GM21447 (cell line): ENCODE measurements at regions not wholly inside any gene's neighbourhood (a gene's known extent, or its start where the extent isn't known, plus 50 kb on each side); places are given as distances from the start of the nearest gene placed in this dataset.
A peak's percentile ranks its signal among the peaks of the same experiment; 100 is the strongest.
"Not testable (repeated sequence)": the region's sequence is repeated elsewhere in the genome, so short reads cannot be mapped to it uniquely, and the experiment has no call there.

Experiments used
- ATAC-seq: cut with Tn5 transposase; IDR thresholded peaks from one replicate; pipeline ENCODE4 v1.9.1; 2021; ENCODE audit not compliant: unreplicated experiment

- ATAC-seq, result no peak
These were observed 96.1 kb downstream of the DAD1 start for GRCh38 chr14:22492622-22493542.

GRCh38 chr14:22491683-22492621 is 97.1 kb downstream of the DAD1 start:
- peak; percentile 39 for ATAC-seq

- not testable (repeated sequence) for ATAC-seq
These were observed 98.0 kb downstream of the DAD1 start for GRCh38 chr14:22491053-22491452.

DNA sequence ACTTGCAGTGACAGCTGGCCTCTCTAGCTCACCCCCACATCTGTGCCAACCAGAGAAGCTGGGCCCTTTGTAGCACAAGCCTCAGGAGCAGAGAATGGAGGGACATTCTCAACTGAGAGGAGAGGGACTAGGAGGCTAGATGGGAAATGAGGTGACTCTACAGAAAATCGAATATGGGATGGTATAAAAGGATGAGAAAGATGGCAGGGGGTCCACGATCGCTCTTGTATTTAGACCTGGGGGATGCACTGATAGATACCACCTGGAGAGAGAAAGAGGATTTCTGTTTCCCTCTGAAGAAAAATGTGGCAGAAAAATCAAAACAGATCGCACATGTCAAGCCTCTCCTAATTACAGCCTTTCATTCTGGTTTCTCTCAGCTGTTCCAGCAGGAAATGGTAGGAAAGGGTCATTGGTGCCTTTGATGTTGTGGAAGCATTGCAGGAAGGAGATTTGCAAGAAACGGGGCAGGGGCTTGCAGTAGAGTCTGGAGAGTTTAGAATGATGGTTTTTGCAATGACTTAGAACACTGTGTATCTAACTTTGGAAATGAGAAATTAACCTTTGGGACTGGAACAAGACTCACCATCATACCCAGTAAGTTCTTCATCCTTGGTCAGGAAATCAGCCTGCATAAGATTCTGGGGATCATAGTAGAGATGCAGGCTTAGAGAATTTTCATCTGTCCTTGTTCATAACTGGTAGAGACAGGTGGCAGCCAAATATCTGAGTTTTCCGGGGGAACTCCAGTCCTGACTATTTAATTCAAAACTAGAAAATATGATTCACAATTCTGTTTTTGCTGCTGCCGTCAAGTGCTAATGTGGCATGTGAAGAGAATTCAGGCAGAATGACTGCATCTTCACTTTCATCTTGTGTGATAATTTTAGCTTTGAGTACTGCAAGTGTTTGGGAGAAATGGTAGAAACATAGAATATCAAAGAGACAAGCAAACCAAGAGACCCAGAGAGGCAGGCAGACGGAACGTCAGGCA is 98.8 kb downstream of the DAD1 start:
- ATAC-seq, result no peak

DNA sequence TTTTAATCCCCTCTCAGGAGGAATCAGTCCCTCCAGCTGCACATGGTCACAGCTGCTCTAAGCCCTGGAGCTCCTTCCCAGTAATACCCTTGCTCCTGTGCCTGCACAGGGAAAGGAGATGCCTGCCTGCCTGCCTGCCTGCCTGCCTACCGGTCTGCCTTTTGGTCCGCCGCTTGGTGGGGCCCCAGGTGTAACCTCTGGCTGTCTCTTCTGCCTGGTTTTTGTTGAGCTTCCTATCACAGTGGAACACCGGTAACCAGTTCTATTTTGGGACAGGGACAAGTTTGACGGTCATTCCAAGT is 99.8 kb downstream of the DAD1 start:
- ATAC-seq, result no peak

GRCh38 chr14:22488522-22489243 is 100.3 kb downstream of the DAD1 start:
- ATAC-seq, result peak; percentile 31

- ATAC-seq, result no peak
These were observed 101.1 kb downstream of the DAD1 start for GRCh38 chr14:22487941-22488340.

- no peak for ATAC-seq
These were observed 101.6 kb downstream of the DAD1 start for GRCh38 chr14:22487401-22487800.

- ATAC-seq, result no peak
These were observed 102.3 kb downstream of the DAD1 start for GRCh38 chr14:22486675-22487074.

- ATAC-seq, result no peak
These were observed 103.4 kb downstream of the DAD1 start for GRCh38 chr14:22485649-22486048.

- ATAC-seq, result no peak
These were observed 103.8 kb downstream of the DAD1 start for GRCh38 chr14:22485178-22485577.

DNA sequence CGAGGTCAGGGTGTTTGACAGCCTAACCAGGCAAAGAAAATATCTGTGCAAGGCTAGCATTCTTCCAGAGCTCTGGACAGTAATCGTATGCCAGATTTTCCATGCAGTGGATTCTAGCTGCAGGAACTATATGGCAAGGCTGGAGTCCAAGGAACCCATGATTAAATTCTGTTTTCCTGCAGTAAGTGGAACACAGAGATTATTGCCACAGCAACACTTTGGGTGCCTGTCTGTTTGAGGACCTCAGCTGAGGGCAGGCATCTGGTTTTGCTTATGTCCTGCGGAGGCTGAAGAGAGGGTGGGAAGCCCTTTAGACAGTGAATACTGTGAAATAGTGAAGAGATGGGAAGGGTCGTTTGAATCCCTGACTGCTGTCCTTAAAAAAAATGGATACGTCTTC is 104.4 kb downstream of the DAD1 start:
- ATAC-seq, result no peak

- no peak for ATAC-seq
These were observed 105.0 kb downstream of the DAD1 start for GRCh38 chr14:22483863-22484593.

- ATAC-seq, result no peak
These were observed 106.1 kb downstream of the DAD1 start for GRCh38 chr14:22482782-22483553.

DNA sequence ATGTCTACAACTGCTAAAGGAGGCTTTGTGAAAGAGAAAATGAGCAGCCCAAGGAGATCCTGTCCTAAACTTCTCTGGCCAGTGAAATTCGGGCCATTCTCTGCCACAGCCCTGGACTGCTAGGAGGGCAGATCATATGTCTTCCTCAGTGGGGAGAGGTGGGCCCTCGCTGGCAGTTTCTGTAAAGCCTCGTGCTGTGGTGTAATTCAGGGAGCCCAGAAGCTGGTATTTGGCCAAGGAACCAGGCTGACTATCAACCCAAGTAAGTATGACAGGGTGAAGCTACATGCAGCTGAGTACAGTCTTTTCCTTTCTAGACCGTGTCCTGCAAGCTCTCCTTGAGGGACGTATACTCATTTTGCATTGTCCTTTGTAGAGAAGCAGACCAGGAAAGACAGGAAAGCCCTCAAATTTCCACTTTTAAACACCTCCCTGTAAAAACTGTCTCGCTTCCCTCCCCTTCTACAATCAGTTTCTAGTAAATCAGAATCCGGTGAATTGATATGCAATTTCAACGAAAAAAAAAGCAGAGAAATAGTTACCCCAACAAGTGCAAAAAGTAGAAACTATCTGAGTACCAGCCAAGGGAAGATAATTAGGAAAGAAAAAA is 106.8 kb downstream of the DAD1 start:
- ATAC-seq, result no peak

GRCh38 chr14:22481546-22481945 is 107.5 kb downstream of the DAD1 start:
- ATAC-seq, result no peak

DNA sequence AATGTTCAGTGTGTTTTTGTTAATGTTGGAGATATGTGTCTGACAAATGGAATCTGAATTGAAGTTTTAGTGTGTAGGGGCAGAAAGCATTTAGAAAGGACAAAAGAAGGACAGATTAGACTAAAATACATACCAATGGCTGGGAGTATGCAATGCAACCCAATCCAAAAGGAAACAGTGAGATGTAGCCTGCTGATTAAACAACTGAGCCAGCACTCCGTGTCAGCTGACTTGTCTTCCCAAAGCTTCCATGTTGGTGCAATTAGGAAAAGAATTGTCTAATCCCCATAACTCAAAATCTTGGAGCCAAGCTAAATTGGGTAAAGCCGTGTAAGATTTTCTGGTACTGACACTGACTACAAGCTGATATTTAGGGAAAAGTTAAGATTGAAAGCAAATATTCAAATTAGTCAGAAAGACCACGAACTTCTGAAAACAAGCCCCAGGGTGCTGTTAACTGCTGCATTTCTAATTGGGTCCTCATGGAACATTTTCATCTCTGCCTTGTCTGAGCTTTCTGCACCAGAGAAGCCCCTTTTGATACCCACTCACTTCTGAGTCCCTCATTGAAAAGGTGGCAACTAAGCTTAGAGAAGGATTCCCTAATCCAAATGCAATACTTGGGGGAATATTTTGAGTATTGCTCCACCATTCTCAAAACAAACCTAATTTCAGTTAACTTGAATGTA is 109.1 kb downstream of the DAD1 start:
- no peak for ATAC-seq

DNA sequence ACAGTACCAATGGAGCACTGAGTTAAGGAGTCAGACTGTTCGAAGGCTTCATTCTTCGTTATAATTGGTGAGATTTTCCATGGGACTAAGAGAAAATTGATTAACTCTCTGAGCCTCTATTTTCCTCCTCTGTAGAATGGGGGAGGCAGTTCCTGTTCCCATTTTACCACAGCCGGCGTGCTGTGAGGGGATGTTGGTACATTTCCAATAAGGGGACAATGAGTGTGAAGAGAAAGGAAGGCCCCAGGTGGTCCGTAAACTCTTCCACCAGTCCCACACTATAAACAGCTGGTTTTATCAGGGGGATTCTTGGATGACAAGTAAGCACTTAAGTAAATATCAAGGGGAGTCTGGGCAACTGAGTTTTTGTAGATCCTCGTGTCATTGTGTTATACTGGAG is 109.9 kb downstream of the DAD1 start:
- no peak for ATAC-seq
